HG03469 (cell line): ENCODE measurements at regions not wholly inside any gene's neighbourhood (a gene's known extent, or its start where the extent isn't known, plus 50 kb on each side); places are given as distances from the start of the nearest gene placed in this dataset.

Experiments used
- ATAC-seq: cut with Tn5 transposase; IDR thresholded peaks from one replicate; pipeline ENCODE4 v1.9.1; 2021; ENCODE audit warnings: mild to moderate bottlenecking, moderate library complexity, moderate number of reproducible peaks; ENCODE audit not compliant: unreplicated experiment

DNA sequence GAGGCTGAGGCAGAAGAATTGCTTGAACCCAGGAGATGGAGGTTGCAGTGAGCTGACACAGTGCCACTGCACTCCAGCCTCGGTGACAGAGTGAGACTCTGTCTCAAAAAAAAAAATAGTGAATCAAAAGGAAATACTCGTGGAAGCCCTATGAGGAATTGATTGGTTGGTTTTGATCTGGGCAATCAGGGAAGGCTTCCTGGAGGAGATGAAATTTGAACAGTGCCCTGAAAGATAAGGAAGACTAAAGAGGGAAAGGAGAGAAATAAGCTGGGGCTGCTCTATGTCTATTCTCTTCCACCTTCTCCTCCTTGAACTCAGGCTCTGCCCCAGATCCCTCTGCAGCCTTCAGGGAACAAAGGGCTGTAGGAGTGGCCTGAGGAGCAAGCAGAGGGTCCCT lies 54.1 kb downstream of the IRF2BPL start:
- no peak for ATAC-seq

DNA sequence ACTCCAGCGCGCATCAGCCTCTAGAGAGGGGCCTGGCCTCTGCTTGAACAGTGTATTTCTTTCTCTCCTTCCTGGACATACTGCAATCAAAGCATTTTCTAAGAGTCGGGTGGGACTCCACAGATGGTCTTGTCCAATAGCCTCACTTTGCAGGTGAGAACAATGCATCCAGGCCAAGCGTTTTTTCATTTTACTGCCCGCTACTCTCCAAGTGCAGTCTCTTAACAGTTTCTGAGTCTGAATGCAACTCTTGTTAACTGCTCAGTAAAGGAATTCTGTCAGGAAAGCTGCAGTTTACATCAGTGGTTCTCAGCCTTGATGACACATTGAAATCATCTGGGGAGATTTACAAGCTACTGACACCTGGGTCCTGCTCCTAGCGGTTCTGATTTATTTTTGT lies 57.0 kb downstream of the IRF2BPL start:
- no peak for ATAC-seq

DNA sequence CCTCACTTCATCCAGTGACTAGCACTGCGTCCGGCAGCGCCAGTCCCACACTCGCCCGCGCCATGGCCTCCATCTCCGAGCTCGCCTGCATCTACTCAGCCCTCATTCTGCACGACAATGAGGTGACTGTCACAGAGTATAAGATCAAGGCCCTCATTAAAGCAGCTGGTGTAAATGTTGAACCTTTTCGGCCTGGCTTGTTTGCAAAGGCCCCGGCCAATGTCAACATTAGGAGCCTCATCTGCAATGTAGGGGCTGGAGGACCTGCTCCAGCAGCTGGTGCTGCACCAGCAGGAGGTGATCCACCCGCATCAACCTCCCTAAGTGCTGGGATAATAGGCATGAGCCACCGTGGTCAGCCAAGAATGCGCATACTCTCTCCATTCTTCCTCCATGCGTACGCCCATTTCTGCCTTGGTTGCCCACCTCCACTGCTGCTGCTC lies 59.9 kb downstream of the IRF2BPL start:
- ATAC-seq = no peak

DNA sequence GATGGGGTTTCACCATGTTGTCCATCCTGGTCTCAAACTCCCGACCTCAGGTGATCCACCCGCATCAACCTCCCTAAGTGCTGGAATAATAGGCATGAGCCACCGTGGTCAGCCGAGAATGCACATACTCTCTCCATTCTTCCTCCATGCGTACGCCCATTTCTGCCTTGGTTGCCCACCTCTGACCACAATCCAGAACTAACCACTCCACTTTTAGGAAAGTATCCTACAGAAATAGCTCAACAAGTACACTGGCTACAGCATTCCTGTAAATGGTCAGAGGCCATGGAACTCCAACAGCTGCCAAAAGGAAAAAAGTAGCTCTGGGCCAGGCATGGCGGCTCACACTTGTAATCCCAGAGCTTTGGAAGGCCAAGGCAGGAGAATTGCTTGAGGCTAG lies 60.7 kb downstream of the IRF2BPL start:
- ATAC-seq = no peak

DNA sequence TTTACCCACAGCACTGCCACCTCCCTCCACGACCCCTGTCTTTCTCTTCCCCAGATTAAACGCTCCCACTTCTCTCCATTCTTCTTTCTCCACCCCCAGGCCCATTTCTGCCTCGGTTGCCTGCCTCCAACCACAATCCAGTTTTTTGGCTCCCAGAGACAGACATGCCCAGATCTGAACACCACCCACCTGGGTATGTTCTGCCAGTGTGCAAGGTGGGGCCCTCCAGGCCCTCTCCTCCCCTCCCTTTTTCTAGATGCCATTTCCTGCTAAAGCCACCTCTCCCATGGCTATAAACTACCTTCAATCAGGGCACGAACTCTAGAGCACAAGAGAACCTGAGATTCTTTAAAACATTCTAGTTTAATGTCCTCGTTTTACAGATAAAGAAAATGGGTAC lies 63.3 kb downstream of the IRF2BPL start:
- ATAC-seq = no peak

DNA sequence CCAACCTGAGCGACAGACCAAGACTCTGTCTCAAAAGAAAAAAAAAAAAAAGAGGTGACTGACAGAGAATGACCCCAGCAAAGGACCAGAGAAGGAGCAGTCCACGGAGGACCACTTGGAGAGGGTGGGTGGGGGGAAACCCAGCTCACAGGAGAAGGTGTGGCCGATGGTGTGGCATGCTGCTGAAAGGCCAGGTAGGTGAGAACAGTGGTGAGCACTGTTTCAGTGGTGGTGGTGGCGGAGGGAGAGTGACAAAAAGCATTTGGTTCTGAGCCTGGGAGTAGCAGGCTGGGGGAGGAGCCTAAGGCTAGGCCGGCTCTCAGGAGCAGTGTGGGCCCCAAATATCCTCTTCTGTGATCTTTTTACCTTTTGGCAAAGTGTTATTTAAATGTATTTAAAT lies 63.8 kb downstream of the IRF2BPL start:
- no peak for ATAC-seq

DNA sequence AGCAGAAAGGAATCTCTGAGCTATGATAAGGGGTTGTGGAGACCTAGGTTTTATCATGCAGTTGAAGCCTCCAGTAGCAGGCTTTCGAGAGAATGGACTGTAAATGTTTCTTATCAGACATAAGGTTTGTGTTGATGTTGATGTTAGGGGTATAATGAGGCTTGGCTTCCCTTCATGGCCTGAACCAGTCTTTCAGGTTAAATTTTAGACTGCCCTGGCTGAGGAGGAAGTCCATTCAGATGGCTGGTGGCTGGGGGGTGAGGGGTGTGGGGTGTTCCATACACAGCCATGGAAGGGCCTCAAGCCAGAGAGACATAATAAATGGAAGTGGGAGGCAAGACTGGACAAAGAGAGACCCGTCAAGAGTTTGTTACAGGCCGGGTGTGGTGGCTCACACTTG lies 65.1 kb downstream of the IRF2BPL start:
- ATAC-seq = no peak

DNA sequence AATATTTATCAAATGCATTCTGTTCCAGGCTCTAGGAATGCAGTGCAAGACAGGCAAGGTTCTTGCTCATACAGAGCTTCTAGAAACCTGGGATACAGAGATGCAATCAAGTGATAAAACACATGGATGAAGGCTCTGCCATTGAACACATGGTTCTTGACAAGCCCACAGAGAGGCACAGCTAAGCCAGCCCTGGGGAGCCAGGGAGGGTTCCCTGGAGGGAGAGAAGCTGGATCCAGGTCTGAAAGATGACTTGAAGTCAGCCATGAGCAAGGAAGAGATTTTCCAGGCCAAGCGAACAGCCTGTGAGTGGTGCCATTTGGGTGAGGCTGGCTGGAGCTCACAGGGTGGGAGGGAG lies 66.2 kb downstream of the IRF2BPL start:
- no peak for ATAC-seq

DNA sequence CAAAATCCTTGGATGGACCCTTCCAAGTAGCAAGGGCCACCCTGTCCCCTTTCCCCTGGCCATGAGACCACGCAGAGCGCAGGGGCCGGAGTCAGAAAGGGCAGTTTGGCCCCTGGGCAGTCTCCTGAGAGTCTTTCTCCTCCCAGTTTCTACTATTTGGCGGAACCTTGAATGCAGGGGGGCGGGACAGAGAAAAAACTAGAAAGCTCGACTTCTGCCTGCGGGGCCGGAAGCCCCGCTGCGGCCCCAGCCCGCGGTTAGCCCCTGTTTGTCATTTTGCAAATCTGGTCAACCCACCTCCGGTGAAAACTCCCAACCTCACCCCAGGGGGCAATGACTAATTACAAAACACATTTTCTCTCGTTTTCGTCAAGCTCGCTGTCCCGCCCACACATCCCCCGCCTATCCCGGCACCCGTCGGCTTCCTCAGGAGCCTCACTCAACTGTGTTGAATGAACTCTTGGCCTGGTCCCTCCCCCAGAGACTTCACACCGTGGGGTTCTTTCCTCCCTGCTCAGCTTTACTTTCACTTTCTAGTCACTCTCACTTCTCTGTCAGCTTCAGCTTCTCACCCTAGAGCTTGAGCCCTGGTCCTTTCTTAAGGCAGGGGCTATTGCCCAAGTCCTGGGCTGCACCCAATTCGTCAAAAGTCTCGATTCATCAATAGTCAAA lies 66.7 kb downstream of the IRF2BPL start:
- peak; percentile 66 for ATAC-seq

DNA sequence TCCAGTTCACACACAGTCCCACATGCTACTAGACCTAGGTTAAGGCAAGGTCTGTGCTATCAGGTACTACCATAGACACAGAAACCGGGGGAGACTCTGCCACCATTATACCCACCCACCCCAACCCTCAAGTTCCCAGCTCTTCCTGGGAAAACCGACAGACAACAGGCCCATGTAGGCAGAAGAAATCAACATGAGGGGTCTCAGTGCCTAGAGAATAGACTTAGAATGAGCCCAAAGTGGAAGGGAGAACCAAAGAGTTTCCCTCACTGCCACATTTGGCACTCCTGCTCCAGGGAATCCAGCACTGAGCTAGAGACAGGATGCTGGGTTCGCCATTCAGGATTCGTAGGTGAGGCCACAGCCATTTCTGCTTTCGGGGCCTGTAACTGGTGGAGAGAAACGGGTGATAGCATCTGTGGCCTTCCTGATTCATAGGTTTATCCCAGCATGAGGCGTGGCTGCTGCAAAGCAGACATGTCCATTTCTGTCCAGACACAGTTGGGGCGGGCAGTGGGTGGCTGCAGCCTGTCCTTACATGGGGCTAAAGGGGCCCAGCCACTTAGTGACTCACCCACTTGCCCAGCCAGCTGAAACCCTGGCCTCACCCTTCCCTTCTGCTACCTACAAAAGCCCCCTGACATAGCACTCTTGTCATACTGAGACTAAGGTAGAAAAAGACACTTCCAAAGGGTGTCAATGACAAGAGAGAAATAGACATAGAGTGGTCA lies 69.4 kb downstream of the IRF2BPL start:
- no peak for ATAC-seq

DNA sequence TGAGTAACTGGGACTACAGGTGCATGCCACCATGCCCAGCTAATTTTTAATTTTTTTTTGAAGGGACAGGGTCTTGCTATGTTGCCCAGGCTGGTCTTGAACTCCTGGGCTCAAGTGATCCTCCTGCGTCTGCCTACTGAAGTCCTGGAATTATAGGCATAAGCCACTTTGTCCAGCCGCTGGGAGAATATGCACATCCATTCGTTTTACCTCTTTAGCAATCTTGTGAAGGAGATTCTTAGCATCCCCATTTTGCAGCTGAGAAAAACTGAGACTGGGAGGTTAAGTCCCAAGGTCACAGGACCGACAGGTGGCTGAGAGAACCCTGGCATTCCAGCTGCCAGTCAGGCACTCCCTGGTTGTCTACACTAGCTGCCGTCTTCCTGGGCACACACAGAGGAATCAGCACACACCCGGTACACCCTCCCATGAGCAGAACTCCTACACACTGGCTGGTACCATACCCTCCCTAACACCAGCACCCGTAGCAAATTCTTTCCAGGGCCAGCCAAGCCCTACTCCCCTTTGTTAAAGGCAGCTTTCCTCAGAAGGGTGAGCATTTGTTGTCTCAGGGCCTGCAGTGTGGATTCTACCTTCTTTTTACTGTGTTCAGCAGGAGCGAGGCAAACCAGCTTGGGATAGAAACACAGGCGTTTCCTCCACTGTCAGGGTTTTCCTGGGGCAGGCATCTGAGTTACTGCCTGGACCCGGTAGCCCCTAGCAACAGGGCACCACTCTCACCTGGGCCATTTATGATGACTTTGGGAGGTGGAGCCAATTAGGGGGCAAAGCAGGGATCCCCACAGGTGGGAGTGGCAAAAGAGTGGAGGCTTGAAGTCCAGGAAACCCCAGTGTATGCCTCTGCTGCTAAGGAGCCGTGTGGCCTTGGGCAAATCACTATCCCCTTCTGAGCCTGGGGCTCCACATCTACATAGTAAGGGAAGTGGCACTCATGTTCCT lies 70.2 kb downstream of the IRF2BPL start:
- no peak for ATAC-seq

DNA sequence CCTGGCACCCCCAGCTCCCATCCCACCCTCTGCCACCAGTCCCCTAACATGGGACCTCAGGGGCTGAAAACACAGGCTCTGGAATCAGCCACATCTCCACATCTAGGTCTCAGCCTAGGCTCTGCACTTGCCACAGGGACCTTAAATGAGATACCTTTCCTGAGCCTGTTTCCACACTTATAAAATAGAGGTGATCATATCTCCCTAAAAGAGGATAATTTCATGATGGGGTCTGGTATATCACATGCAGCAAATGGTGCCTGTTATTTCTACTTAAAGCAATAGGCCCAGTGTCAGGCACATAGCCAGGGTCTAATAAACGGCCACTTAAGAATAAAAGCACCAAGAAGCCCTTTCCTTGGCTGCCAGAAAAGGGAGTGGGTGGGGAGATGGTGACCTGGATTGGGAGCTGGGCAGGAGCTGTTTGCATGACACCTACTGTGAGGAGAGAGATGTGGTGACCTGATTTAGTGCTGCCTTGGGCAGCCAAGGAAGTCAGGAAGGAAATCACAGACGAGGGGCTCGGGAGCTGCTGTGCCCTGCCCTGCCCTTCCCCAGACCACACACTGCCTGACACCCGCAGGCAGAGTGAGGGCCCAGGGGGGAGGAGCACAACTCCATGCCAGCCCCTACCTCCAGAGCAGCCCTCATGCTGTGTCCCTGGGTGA lies 71.2 kb downstream of the IRF2BPL start:
- no peak for ATAC-seq

DNA sequence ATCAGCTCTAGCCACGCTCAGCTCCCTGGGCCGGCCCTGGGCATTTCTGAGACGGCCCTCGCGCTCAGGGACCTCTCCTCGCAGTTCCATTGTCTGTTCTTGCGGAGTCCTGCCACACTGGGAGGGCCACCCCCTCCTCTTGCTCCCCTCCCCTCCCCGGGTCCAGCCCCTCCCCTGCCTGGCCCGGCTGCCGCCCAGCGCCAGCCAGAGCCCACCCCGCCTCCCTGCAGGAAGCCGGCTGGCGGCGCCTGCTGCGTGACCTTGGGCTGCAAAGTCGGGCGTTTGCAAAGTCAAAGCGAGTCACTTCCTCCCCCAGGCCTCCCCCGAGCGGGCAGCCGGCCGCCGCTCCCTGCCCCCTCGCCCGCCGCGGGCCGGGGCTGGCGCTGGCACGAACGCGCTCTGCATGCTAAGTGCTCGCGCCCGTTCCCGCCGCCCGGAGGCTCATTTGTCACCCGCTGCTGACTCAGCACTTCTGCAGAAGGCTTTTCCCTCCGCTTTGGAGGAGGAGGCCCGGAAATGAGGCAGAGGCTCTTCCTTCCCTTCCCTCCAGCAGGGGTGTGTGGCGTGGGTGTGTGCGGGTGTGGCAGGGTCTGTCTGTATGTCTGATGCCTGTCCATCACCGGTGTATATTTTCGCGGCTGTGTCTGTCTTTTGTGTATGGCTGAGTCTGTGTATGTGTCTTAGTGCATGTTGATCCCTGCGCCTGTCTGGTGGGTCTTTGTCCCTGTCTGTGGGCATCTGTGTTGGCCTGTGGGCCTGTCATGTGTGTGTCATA lies 72.0 kb downstream of the IRF2BPL start:
- no peak for ATAC-seq

DNA sequence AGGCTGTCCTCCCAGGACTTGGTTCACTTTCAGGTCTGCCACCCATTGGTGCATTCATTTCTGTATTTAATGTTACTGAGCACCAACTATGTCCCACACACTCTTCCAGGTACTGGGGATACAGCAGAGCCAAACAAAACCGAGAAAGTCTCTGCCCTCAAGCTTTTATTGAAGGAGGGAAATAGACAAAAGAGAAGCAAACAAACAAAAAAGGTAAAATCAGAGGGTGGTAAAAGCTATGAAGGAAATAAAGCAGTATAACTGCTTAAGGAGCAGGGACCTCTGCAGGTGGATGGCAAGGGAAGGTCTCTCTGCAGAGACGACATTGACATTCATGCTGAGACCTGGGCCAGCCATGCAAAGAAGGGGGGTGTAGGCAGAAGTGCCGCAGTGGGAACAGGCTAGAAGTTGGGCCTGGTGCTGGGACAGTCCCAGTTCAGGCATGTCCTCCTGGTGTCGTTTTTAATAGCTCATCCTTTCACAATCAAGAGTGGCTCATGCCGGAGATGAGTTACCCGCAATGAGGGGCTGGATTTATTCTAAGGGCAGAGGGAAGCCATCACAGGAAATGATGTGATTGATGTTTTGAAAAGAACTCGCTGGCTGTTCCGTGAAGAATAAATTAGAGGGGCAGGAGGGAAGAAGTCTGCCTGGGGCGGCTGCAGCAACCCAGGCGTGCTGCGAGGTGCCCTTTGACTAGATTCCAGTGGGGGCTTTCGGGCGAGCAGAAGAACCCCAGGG lies 72.8 kb downstream of the IRF2BPL start:
- no peak for ATAC-seq

DNA sequence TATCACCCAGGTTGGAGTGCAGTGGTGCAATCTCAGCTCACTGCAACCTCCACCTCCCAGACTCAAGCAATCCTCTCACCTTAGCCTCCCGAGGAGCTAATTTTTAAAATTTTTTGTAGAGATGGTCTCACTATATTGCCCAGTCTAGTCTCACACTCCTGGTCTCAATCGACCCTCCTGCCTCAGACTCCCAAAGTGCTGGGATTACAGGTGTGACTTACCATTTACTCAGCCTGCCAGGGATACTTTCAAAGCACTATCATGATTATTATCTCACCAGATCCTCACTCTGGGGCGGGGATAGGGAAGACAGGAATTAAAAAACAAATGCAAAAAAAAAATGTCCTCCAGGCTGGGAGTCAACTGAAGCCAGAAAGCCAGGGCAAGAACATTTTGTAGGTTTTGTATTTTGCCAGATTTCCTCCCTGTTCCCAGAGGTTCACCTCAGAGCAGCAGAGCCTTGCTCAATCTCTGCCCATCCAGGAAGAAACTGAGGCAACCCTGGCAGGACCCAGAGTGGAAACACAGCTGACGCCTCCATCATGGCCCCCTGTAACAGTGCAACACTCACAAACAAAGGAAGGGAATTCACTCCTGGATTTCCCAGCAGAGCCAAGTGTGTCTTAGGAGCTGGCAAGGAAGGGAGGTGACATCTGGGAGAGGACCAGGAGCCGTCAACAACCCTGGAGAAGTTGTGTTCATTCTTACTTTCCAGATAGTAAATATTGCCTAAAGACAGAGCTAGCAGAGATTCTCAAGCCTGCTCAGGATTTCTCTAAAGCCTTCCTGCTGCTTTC lies 73.9 kb downstream of the IRF2BPL start:
- no peak for ATAC-seq

DNA sequence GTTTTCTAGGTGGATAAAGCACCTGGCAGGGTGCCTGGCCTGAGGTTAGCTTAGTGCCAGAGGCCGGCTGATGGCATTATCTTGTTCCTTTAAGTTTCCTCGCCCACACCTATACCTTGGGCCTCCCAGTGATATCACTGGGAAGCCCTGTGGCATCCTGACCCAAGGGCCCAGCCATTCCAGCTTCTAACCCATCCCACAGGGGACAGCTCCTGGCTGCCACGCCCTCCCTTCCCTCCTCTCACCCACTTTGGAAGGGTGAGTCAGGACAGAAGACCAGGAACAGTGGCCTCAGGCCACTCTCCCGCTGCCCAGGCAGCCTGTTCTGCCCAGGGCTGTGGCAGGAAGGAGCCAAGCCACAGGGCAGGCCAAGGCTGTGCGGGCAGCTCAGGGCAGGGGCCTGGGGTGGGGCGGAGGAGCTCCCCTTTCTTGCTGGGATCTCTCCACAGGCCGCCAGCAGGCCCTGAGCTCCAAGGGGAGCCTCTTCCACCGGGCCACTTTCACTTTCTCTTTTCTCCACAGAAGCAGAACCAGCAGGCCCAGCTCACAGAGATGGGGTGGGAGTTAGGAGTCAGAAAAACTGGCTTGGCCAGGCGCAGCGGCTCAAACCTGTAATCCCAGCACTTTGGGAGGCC lies 75.1 kb downstream of the IRF2BPL start:
- no peak for ATAC-seq

DNA sequence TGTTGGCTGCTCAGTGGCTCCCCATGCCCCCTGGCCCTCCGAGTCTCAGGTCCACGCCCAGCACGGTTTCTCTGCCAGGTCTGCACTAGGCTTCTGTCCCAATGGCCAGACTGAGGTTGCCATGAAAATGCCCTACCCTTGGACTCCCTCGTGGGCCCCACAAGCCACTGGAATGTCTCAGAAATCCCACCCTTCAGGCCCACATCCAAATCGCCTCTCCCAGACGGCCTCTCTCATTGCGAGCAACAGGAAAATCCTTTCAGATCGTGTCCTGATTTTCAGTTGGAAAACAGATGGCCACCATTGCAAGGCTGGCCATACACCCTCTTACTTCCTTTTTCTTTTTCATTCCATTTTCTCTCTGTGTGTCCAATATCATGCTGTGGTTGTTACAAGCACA lies 77.3 kb downstream of the IRF2BPL start:
- no peak for ATAC-seq
